A204.1 (cell line): ENCODE measurements at regions not wholly inside any gene's neighbourhood (a gene's known extent, or its start where the extent isn't known, plus 50 kb on each side); places are given as distances from the start of the nearest gene placed in this dataset.

Experiments used
- FAIRE-seq: peaks from 2 replicates; lab custom pipeline; 2012; peaks lifted over from hg19 to GRCh38; lab: Jason Lieb, UNC

GRCh38 chr2:117717072-117717471, 97.4 kb upstream of the DDX18 start:
- FAIRE-seq, result no peak

- no peak for FAIRE-seq
These were observed 96.4 kb upstream of the DDX18 start for GRCh38 chr2:117718048-117718447.

GRCh38 chr2:117720765-117721164, 93.7 kb upstream of the DDX18 start:
- FAIRE-seq, result no peak

GRCh38 chr2:117723483-117723882, 91.0 kb upstream of the DDX18 start:
- no peak for FAIRE-seq

- FAIRE-seq, result no peak
These were observed 90.5 kb upstream of the DDX18 start for GRCh38 chr2:117723888-117724434.

GRCh38 chr2:117726747-117727146, 87.7 kb upstream of the DDX18 start:
- no peak for FAIRE-seq

- FAIRE-seq, result no peak
These were observed 76.6 kb upstream of the DDX18 start for GRCh38 chr2:117737846-117738245.

GRCh38 chr2:117738991-117739839, 75.3 kb upstream of the DDX18 start:
- FAIRE-seq, result no peak

- no peak for FAIRE-seq
These were observed 69.0 kb upstream of the DDX18 start for GRCh38 chr2:117745537-117745936.

GRCh38 chr2:117755768-117756167, 58.7 kb upstream of the DDX18 start:
- FAIRE-seq, result no peak

GRCh38 chr2:117760916-117761315, 53.6 kb upstream of the DDX18 start:
- no peak for FAIRE-seq

- FAIRE-seq, result no peak
These were observed 52.0 kb upstream of the DDX18 start for GRCh38 chr2:117762454-117762853.

- FAIRE-seq, result no peak
These were observed 50.7 kb upstream of the DDX18 start for GRCh38 chr2:117763804-117764203.
